HEK293 (cell line): ENCODE measurements at regions not wholly inside any gene's neighbourhood (a gene's known extent, or its start where the extent isn't known, plus 50 kb on each side); places are given as distances from the start of the nearest gene placed in this dataset.

Experiments
- CTCF ChIP-seq: fragments of 450-650 bp; formaldehyde crosslinking; IDR thresholded peaks from 2 replicates; pipeline ENCODE4 v1.5.1; 2016; ENCODE audit warnings: missing biosample characterization, missing genetic modification characterization
- OSR2 ChIP-seq: fragments of 450-650 bp; formaldehyde crosslinking; IDR thresholded peaks from 2 replicates; pipeline ENCODE4 v1.5.1; 2016; ENCODE audit warnings: missing biosample characterization, missing genetic modification characterization
- REST ChIP-seq: fragments of 450-650 bp; formaldehyde crosslinking; IDR thresholded peaks from 2 replicates; pipeline ENCODE4 v1.5.1; 2016; ENCODE audit warnings: missing biosample characterization, missing genetic modification characterization
- YY1 ChIP-seq: fragments of 450-650 bp; formaldehyde crosslinking; IDR thresholded peaks from 2 replicates; pipeline ENCODE4 v1.5.1; 2018; ENCODE audit warnings: missing biosample characterization, missing genetic modification characterization
- ZBTB8A ChIP-seq: fragments of 450-650 bp; formaldehyde crosslinking; IDR thresholded peaks from 2 replicates; pipeline ENCODE4 v1.5.1; 2016; ENCODE audit warnings: missing biosample characterization, missing genetic modification characterization
- ZFP37 ChIP-seq: fragments of 450-650 bp; formaldehyde crosslinking; IDR thresholded peaks from 2 replicates; pipeline ENCODE4 v1.5.1; 2016; ENCODE audit warnings: missing biosample characterization, missing genetic modification characterization
- ZNF138 ChIP-seq: fragments of 450-650 bp; formaldehyde crosslinking; IDR thresholded peaks from 2 replicates; pipeline ENCODE4 v1.5.1; 2016; ENCODE audit warnings: missing biosample characterization, missing genetic modification characterization, borderline replicate concordance
- ZNF19 ChIP-seq: fragments of 450-650 bp; formaldehyde crosslinking; IDR thresholded peaks from 2 replicates; pipeline ENCODE4; 2016; ENCODE audit warnings: missing biosample characterization, missing genetic modification characterization, low read depth
- ZNF274 ChIP-seq, 2 experiments: fragments of 200-500 bp in 1 of 2; fragments of 450-650 bp in 1 of 2; sonication (Bioruptor generic) in 1 of 2; formaldehyde crosslinking in 1 of 2; IDR thresholded peaks; 2 replicates each; pipeline versions ENCODE4 v1.5.1 to v1.6.1; 2014 to 2016; ENCODE audit warnings: borderline replicate concordance in 1 of 2, inconsistent platforms in 1 of 2, low read length in 1 of 2, missing biosample characterization in 1 of 2, missing genetic modification characterization in 1 of 2
- ZNF423 ChIP-seq: fragments of 450-650 bp; formaldehyde crosslinking; IDR thresholded peaks from 2 replicates; pipeline ENCODE4 v1.5.1; 2016; ENCODE audit warnings: missing biosample characterization, missing genetic modification characterization
- ZNF792 ChIP-seq: fragments of 450-650 bp; formaldehyde crosslinking; IDR thresholded peaks from 2 replicates; pipeline ENCODE4 v1.5.1; 2016; ENCODE audit warnings: missing biosample characterization, missing genetic modification characterization

GRCh38 chr6:21911208-21911607 lies 317.7 kb downstream of the SOX4 start:
- no peak for TF ChIP-seq CTCF (tag by site-specific recombination)
- no peak for TF ChIP-seq ZNF274 (IDR thresholded peaks at IDR 0.05; ENCODE audit: low read length)
- no peak for TF ChIP-seq ZNF274 (tag by site-specific recombination; IDR thresholded peaks at IDR 0.05; ENCODE audit: borderline replicate concordance)
- no peak for TF ChIP-seq OSR2 (tag by site-specific recombination)
- TF ChIP-seq ZNF423 (tag by site-specific recombination) = no peak
- TF ChIP-seq ZNF19 (tag by site-specific recombination) = no peak
- no peak for TF ChIP-seq YY1 (tag by site-specific recombination)
- no peak for TF ChIP-seq ZFP37 (tag by site-specific recombination)
- no peak for TF ChIP-seq ZNF138 (tag by site-specific recombination)
- no peak for TF ChIP-seq ZNF792 (tag by site-specific recombination)
- TF ChIP-seq ZBTB8A (tag by site-specific recombination) = no peak
- no peak for TF ChIP-seq REST
